Left ventricle myocardium inferior (tissue), 1 donor: ENCODE measurements at regions not wholly inside any gene's neighbourhood (a gene's known extent, or its start where the extent isn't known, plus 50 kb on each side); places are given as distances from the start of the nearest gene placed in this dataset.

Experiments
- DNase-seq: peaks from one replicate; pipeline ENCODE4 v3.0.0-alpha.2; 2020
- H3K27ac ChIP-seq: fragments of 200-600 bp; replicated peaks from 2 replicates; pipeline ENCODE4 v1.8.0; 2021
- H3K27me3 ChIP-seq: fragments of 200-600 bp; 2 replicates; pipeline ENCODE4 v1.8.0; 2021; ENCODE audit warnings: low read depth
- H3K36me3 ChIP-seq: fragments of 200-600 bp; 2 replicates; pipeline ENCODE4 v1.8.0; 2021
- H3K4me1 ChIP-seq: fragments of 200-600 bp; 2 replicates; pipeline ENCODE4 v1.8.0; 2021
- H3K4me3 ChIP-seq: fragments of 200-600 bp; 2 replicates; pipeline ENCODE4 v1.8.0; 2021; ENCODE audit warnings: mild to moderate bottlenecking, moderate library complexity
- H3K9me3 ChIP-seq: fragments of 200-600 bp; replicated peaks from 2 replicates; pipeline ENCODE4 v1.8.0; 2021
- intact Hi-C: fragments of 100-400 bp; cut with micrococcal nuclease; formaldehyde crosslinking; loops from one replicate; pipeline ENCODE4 v1.11.0; 2022
- TF ChIP-seq, protein P1 (sequence below): fragments of 200-600 bp; IDR thresholded peaks from 2 replicates; pipeline ENCODE4 v1.8.0; 2021; ENCODE audit warnings: antibody characterized with exemption, mild to moderate bottlenecking, borderline replicate concordance
- donor health status: DM: no; HTN: yes; CAD: no; lungs with severe emphysema.

- TF ChIP-seq, protein P1, sequence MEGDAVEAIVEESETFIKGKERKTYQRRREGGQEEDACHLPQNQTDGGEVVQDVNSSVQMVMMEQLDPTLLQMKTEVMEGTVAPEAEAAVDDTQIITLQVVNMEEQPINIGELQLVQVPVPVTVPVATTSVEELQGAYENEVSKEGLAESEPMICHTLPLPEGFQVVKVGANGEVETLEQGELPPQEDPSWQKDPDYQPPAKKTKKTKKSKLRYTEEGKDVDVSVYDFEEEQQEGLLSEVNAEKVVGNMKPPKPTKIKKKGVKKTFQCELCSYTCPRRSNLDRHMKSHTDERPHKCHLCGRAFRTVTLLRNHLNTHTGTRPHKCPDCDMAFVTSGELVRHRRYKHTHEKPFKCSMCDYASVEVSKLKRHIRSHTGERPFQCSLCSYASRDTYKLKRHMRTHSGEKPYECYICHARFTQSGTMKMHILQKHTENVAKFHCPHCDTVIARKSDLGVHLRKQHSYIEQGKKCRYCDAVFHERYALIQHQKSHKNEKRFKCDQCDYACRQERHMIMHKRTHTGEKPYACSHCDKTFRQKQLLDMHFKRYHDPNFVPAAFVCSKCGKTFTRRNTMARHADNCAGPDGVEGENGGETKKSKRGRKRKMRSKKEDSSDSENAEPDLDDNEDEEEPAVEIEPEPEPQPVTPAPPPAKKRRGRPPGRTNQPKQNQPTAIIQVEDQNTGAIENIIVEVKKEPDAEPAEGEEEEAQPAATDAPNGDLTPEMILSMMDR, result no peak
- no peaks in the 10 kb centered on the region for H3K4me1 ChIP-seq
- no peak overlapping the region for H3K27ac ChIP-seq
- intact Hi-C loops, result no loop called here
- no peak for DNase-seq
- H3K4me3 ChIP-seq, result no peak overlapping the region
- H3K27me3 ChIP-seq, result no peaks in the 10 kb centered on the region
- no peaks in the 10 kb centered on the region for H3K36me3 ChIP-seq
- no peaks in the 10 kb centered on the region for H3K9me3 ChIP-seq
Observed at GRCh38 chr18:60654298-60654697, 281.7 kb upstream of the MC4R start.

DNA sequence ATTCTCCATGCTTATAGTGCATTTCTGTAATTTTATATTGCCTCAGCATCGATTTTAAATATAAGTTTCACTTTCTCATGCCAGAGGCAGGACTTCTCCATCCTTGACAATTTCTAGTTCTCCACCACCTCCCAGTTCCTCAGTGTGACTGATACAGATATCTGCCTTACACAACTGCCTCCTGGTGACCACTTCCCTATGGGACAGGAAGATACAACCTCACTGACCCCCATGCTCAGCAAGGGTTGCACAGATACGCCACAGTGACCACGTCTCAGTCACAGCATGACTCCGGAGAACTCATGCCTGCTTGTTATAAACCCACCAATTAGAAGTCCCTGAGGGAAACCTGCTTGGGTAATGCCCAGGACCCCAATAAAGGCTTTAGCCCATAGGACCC, 284.0 kb upstream of the MC4R start:
- H3K9me3 ChIP-seq, result no peaks in the 10 kb centered on the region
- intact Hi-C loops, result no loop called here

DNA sequence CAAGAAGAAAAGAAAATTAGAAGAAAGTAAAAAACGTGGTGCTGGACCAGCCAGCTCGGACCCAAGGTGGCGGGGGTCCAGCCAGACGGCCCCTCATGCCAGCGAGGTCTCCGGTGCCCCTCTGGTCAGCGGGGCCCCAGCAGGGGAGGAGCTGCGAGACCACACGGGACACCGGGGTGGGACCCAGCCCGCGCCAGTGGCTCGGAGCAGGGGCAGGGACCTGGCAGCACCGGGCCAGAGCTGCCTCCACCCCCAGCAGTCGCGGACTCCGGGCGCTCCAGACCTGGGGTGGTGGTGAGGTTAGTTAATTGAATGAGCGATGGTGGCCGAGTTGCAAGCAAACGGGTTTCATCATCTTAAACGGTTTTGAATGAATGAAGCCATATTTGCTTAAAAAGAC, 289.9 kb upstream of the MC4R start:
- Histone ChIP-seq H3K36me3 (no peaks in the 10 kb centered on the region), H3K27me3 (no peaks in the 10 kb centered on the region), H3K9me3 (no peaks in the 10 kb centered on the region), H3K27ac (no peak overlapping the region), H3K4me1 (no peaks in the 10 kb centered on the region), H3K4me3 (no peak overlapping the region)
- TF ChIP-seq, protein P1, result no peak
- intact Hi-C loops, result no loop called here
- DNase-seq, result no peak

More for the DNA sequence above, 284.0 kb upstream of the MC4R start:
- TF ChIP-seq, protein P1, result no peak
- Histone ChIP-seq H3K27ac (no peak overlapping the region), H3K4me3 (no peak overlapping the region), H3K27me3 (no peaks in the 10 kb centered on the region), H3K4me1 (no peaks in the 10 kb centered on the region), H3K36me3 (no peaks in the 10 kb centered on the region)
- DNase-seq, result no peak

GRCh38 chr18:60663060-60663989, 290.8 kb upstream of the MC4R start:
- no peak overlapping the region for H3K4me3 ChIP-seq
- intact Hi-C loops, result no loop called here
- H3K9me3 ChIP-seq, result no peaks in the 10 kb centered on the region
- no peaks in the 10 kb centered on the region for H3K27me3 ChIP-seq
- DNase-seq, result no peak
- H3K27ac ChIP-seq, result no peak overlapping the region
- no peaks in the 10 kb centered on the region for H3K36me3 ChIP-seq
- H3K4me1 ChIP-seq, result no peaks in the 10 kb centered on the region
- TF ChIP-seq, protein P1, result no peak

DNA sequence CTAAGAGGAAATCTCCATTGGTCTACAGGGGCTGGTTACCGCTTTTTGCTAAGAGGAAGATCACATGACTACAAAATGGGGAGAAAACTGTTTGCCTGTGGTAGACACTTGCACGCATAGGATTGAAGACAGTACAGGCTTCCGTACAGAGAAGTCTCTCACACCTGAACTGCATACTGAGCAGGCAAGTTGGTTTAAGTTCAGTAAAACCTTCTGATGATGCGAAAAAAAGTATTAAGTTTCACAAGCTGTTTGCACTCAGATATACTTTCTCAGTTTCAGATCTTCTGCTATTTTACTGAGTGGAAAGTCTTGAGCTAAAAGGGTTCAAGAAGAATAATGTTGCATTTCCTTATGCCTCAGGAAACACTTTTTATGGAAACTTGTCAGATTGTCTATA, 292.2 kb upstream of the MC4R start:
- DNase-seq, result no peak
- intact Hi-C loops, result no loop called here
- H3K36me3 ChIP-seq, result no peaks in the 10 kb centered on the region
- no peak overlapping the region for H3K4me3 ChIP-seq
- TF ChIP-seq, protein P1, result no peak
- no peak overlapping the region for H3K27ac ChIP-seq
- H3K27me3 ChIP-seq, result no peaks in the 10 kb centered on the region
- H3K9me3 ChIP-seq, result no peaks in the 10 kb centered on the region
- no peaks in the 10 kb centered on the region for H3K4me1 ChIP-seq
